H1 (cell line): ENCODE measurements at regions not wholly inside any gene's neighbourhood (a gene's known extent, or its start where the extent isn't known, plus 50 kb on each side); places are given as distances from the start of the nearest gene placed in this dataset.
A peak's percentile ranks its signal among the peaks of the same experiment; 100 is the strongest.

Source experiments
- CTCF ChIA-PET: fragments of 300-600 bp; sonication (Branson Sonifier 250); formaldehyde crosslinking; loops from one replicate; lab custom pipeline; 2021; ENCODE audit not compliant: partially characterized antibody; lab: Charles Lee
- POLR2A ChIA-PET: fragments of 300-600 bp; sonication (Branson Sonifier 250); formaldehyde crosslinking; loops from one replicate; lab custom pipeline; 2021; ENCODE audit warnings: inconsistent platforms; ENCODE audit not compliant: partially characterized antibody; lab: Charles Lee
- DNase-seq, 2 experiments: peaks; one replicate each; pipeline versions ENCODE4 v3.0.0 to v3.0.0-alpha.2; 2010 to 2022; ENCODE audit warnings: low spot score in 2 of 2, low read depth in 1 of 2, mixed read lengths in 1 of 2
- FAIRE-seq: peaks from 2 replicates; lab custom pipeline; 2011; peaks lifted over from hg19 to GRCh38; lab: Jason Lieb, UNC
- H2AFZ ChIP-seq: 2 replicates; pipeline ENCODE4 v1.8.1; 2012; ENCODE audit warnings: low read length, inconsistent platforms
- H2AK5ac ChIP-seq: 2 replicates; pipeline ENCODE4 v1.6.1; 2013; ENCODE audit warnings: low read depth, low read length
- H2BK120ac ChIP-seq: replicated peaks from 2 replicates; pipeline ENCODE3; 2013; ENCODE audit warnings: low read depth, low read length, inconsistent platforms
- H2BK12ac ChIP-seq: 2 replicates; pipeline ENCODE4 v1.6.1; 2013; ENCODE audit warnings: low read depth, low read length
- H2BK15ac ChIP-seq: 2 replicates; pipeline ENCODE4 v1.6.1; 2013; ENCODE audit warnings: low read length
- H2BK20ac ChIP-seq: 2 replicates; pipeline ENCODE4 v1.6.1; 2013; ENCODE audit warnings: low read length
- H2BK5ac ChIP-seq: 2 replicates; pipeline ENCODE4 v1.6.1; 2013; ENCODE audit warnings: low read depth, low read length
- H3K14ac ChIP-seq: 2 replicates; pipeline ENCODE4 v1.6.1; 2013; ENCODE audit warnings: inconsistent platforms; ENCODE audit not compliant: insufficient read length
- H3K18ac ChIP-seq: 2 replicates; pipeline ENCODE4 v1.6.1; 2013; ENCODE audit warnings: low read length; ENCODE audit errors: extremely low read depth
- H3K23ac ChIP-seq: 2 replicates; pipeline ENCODE4 v1.6.1; 2013; ENCODE audit warnings: inconsistent platforms; ENCODE audit not compliant: insufficient read length
- H3K23me2 ChIP-seq: 2 replicates; pipeline ENCODE4 v1.6.1; 2013; ENCODE audit warnings: low read depth, low read length
- H3K27ac ChIP-seq: 2 replicates; pipeline ENCODE4 v1.6.1; 2011; ENCODE audit warnings: low read depth, low read length, inconsistent platforms
- H3K27me3 ChIP-seq, 4 experiments: replicated peaks in 1 of 4; 1 replicate in 1 of 4; 2 replicates in 3 of 4; pipeline versions ENCODE4 v1.6.1 to v1.8.1; 2011 to 2013; ENCODE audit warnings: low read length in 3 of 4, mild to moderate bottlenecking in 3 of 4, inconsistent platforms in 2 of 4, mixed read lengths in 2 of 4, moderate library complexity in 1 of 4; ENCODE audit not compliant: control insufficient read depth in 3 of 4, insufficient read depth in 3 of 4; ENCODE audit errors: extremely low read depth in 1 of 4
- H3K36me3 ChIP-seq, 4 experiments: 2 replicates each; pipeline versions ENCODE4 v1.6.1 to v1.8.1; 2011 to 2013; ENCODE audit warnings: mild to moderate bottlenecking in 4 of 4, low read length in 3 of 4, moderate library complexity in 2 of 4, control low read depth in 1 of 4, inconsistent platforms in 1 of 4; ENCODE audit not compliant: insufficient read depth in 4 of 4, control insufficient read depth in 2 of 4
- H3K4ac ChIP-seq: replicated peaks from 2 replicates; pipeline ENCODE3; 2013; ENCODE audit warnings: low read length, low read depth, mixed read lengths, inconsistent platforms; ENCODE audit not compliant: insufficient read length
- H3K4me1 ChIP-seq, 4 experiments: replicated peaks in 1 of 4; 1 replicate in 1 of 4; 2 replicates in 3 of 4; pipeline versions ENCODE4 v1.6.1 to v1.8.1; 2011 to 2013; ENCODE audit warnings: low read length in 3 of 4, inconsistent platforms in 2 of 4, mixed read lengths in 1 of 4; ENCODE audit not compliant: insufficient read depth in 4 of 4, control insufficient read depth in 3 of 4
- H3K4me2 ChIP-seq, 2 experiments: 2 replicates each; pipeline versions ENCODE4 v1.6.1 to v1.8.1; 2011 to 2013; ENCODE audit warnings: low read depth in 2 of 2, low read length in 2 of 2, control low read depth in 1 of 2, inconsistent platforms in 1 of 2, mild to moderate bottlenecking in 1 of 2; ENCODE audit not compliant: insufficient read depth in 1 of 2
- H3K4me3 ChIP-seq, 4 experiments: fragments of 200-600, 300-600 bp in 1 of 4; sonication (generic), shearing (Covaris generic), sonication (Bioruptor Twin) in 1 of 4; 2 replicates each; pipeline versions ENCODE4 v1.5.1 to v1.8.1; 2011 to 2016; ENCODE audit warnings: low read length in 4 of 4, low read depth in 3 of 4, control low read depth in 2 of 4, inconsistent platforms in 2 of 4, mild to moderate bottlenecking in 2 of 4, mixed read lengths in 1 of 4, moderate library complexity in 1 of 4; ENCODE audit not compliant: insufficient read depth in 2 of 4; ENCODE audit errors: extremely low read depth in 1 of 4
- H3K56ac ChIP-seq: replicated peaks from 2 replicates; pipeline ENCODE3; 2013; ENCODE audit warnings: low read depth, mild to moderate bottlenecking, mixed read lengths, low read length, inconsistent platforms; ENCODE audit not compliant: insufficient read length
- H3K79me1 ChIP-seq: 2 replicates; pipeline ENCODE4 v1.6.1; 2013; ENCODE audit warnings: low read depth, low read length, control low read depth
- H3K79me2 ChIP-seq, 2 experiments: 2 replicates each; pipeline versions ENCODE4 v1.6.1 to v1.8.1; 2012 to 2013; ENCODE audit warnings: low read length in 2 of 2, mild to moderate bottlenecking in 2 of 2, inconsistent platforms in 1 of 2; ENCODE audit not compliant: insufficient read depth in 2 of 2, control insufficient read depth in 1 of 2
- H3K9ac ChIP-seq, 4 experiments: replicated peaks in 1 of 4; 1 replicate in 1 of 4; 2 replicates in 3 of 4; pipeline versions ENCODE4 v1.6.1 to v1.8.1; 2011 to 2013; ENCODE audit warnings: low read depth in 3 of 4, low read length in 3 of 4, control low read depth in 2 of 4, mild to moderate bottlenecking in 2 of 4, moderate library complexity in 2 of 4, inconsistent platforms in 1 of 4; ENCODE audit errors: extremely low read depth in 1 of 4
- H3K9me3 ChIP-seq, 2 experiments: 2 replicates each; pipeline versions ENCODE4 v1.6.1 to v1.8.1; 2012 to 2013; ENCODE audit warnings: mild to moderate bottlenecking in 2 of 2, moderate library complexity in 2 of 2, control low read depth in 1 of 2, inconsistent platforms in 1 of 2, low read depth in 1 of 2, low read length in 1 of 2, mixed read lengths in 1 of 2; ENCODE audit not compliant: insufficient read depth in 2 of 2
- H4K20me1 ChIP-seq, 2 experiments: replicated peaks in 1 of 2; 2 replicates each; pipeline versions ENCODE3 to v1.8.1; 2011 to 2013; ENCODE audit warnings: inconsistent platforms in 2 of 2, low read length in 2 of 2, mild to moderate bottlenecking in 1 of 2; ENCODE audit not compliant: insufficient read depth in 2 of 2, control insufficient read depth in 1 of 2
- H4K5ac ChIP-seq: 2 replicates; pipeline ENCODE4 v1.6.1; 2013; ENCODE audit warnings: low read length, low read depth, mixed read lengths, inconsistent platforms; ENCODE audit not compliant: insufficient read length
- H4K8ac ChIP-seq: 2 replicates; pipeline ENCODE4 v1.8.0; 2013; ENCODE audit warnings: mild to moderate bottlenecking, moderate library complexity, low read length, inconsistent platforms; ENCODE audit not compliant: insufficient read depth; ENCODE audit errors: extremely low read depth
- H4K91ac ChIP-seq: replicated peaks from 2 replicates; pipeline ENCODE3; 2013; ENCODE audit warnings: low read length, mixed read lengths, inconsistent platforms; ENCODE audit not compliant: insufficient read length
- HDAC2 ChIP-seq, 2 experiments: fragments of 300-600 bp in 1 of 2; sonication (generic) in 1 of 2; IDR thresholded peaks; 2 replicates each; pipeline ENCODE4 v1.6.1; 2011 to 2012; ENCODE audit warnings: low read depth in 2 of 2, low read length in 2 of 2, mild to moderate bottlenecking in 2 of 2, moderate library complexity in 2 of 2, borderline replicate concordance in 1 of 2, inconsistent platforms in 1 of 2
- SP1 ChIP-seq: IDR thresholded peaks from 2 replicates; pipeline ENCODE4 v1.6.1; 2011; ENCODE audit warnings: low read depth, low read length
- YY1 ChIP-seq: IDR thresholded peaks from 2 replicates; pipeline ENCODE4 v1.6.1; 2011; ENCODE audit warnings: low read depth, mild to moderate bottlenecking, low read length
- WGBS, 2 experiments: shearing (Covaris generic) in 1 of 2; methylation state at CpG; one replicate each; pipeline versions ENCODE4 v1.1.6 to v1.1.7; 2013 to 2015; ENCODE audit warnings: low lambda C conversion rate in 2 of 2, mixed read lengths in 2 of 2, inconsistent platforms in 1 of 2, low coverage in 1 of 2, missing lambda C conversion rate in 1 of 2; ENCODE audit not compliant: insufficient replicate concordance in 2 of 2, insufficient coverage in 1 of 2, insufficient read length in 1 of 2; ENCODE audit errors: extremely low coverage in 1 of 2, missing lambda C conversion rate in 1 of 2; 5-methylcytosine and 5-hydroxymethylcytosine counted together
- TF ChIP-seq, protein P1 (sequence below): IDR thresholded peaks from 2 replicates; pipeline ENCODE4 v1.6.1; 2011; ENCODE audit warnings: low read depth, mild to moderate bottlenecking, low read length; ENCODE audit not compliant: insufficient read depth
- TF ChIP-seq, protein P2 (sequence below): IDR thresholded peaks from 2 replicates; pipeline ENCODE4 v1.6.1; 2012; ENCODE audit warnings: low read length, inconsistent platforms

GRCh38 chr2:42934580-42935186 is 142.3 kb upstream of the HAAO start:
- Histone ChIP-seq H3K4me2 (no peak overlapping the region), H2BK20ac (peak overlapping the region; percentile 86; the same call in 1 of the 2 replicates), H2AFZ (no peak overlapping the region), H3K79me2 (no peaks in the 10 kb centered on the region), H3K9ac (no peak overlapping the region), H3K4me1 (peaks cover 3 to 18% (median 11%) of the 10 kb centered on the region in 4 experiments), H3K14ac (no peak overlapping the region), H3K23ac (no peak overlapping the region), H3K27me3 (no peaks in the 10 kb centered on the region), H2BK12ac (no peak overlapping the region), H2BK120ac (no peak overlapping the region), H4K20me1 (no peaks in the 10 kb centered on the region), H3K36me3 (no peaks in the 10 kb centered on the region), H4K91ac (no peak overlapping the region), H3K18ac (no peak overlapping the region), H4K8ac (no peak overlapping the region; the same call in 1 of the 2 replicates), H3K56ac (no peak overlapping the region), H2BK5ac (no peak overlapping the region), H2AK5ac (no peak overlapping the region), H3K4me3 (no peak overlapping the region), H3K4ac (no peak overlapping the region), H3K23me2 (no peaks in the 10 kb centered on the region), H4K5ac (no peak overlapping the region), H3K27ac (no peak overlapping the region), H3K9me3 (no peaks in the 10 kb centered on the region), H3K79me1 (no peaks in the 10 kb centered on the region), H2BK15ac (no peak overlapping the region)
- DNase-seq (no peak), FAIRE-seq (no peak)
- 83% methylated on average over 14 of the region's 14 CpGs; no CpG with 5 or more reads in 1 of the 2 experiments for WGBS, 2 experiments
- POLR2A ChIA-PET: no interaction called here
- CTCF ChIA-PET: interaction anchor here (0.7 to 13.3 kb wide), 8 partner anchors 10 to 103 kb away, joined by 3 to 217 read pairs (median 4); no protein-coding TSS in a partner anchor
- TF ChIP-seq, protein P1, sequence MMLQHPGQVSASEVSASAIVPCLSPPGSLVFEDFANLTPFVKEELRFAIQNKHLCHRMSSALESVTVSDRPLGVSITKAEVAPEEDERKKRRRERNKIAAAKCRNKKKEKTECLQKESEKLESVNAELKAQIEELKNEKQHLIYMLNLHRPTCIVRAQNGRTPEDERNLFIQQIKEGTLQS: no peak
- no peak for TF ChIP-seq HDAC2 (IDR thresholded peaks at IDR 0.05; ENCODE audit: borderline replicate concordance in 1 of 2, low read depth in 2 of 2, low read length in 2 of 2)
- TF ChIP-seq YY1: no peak
- TF ChIP-seq, protein P2, sequence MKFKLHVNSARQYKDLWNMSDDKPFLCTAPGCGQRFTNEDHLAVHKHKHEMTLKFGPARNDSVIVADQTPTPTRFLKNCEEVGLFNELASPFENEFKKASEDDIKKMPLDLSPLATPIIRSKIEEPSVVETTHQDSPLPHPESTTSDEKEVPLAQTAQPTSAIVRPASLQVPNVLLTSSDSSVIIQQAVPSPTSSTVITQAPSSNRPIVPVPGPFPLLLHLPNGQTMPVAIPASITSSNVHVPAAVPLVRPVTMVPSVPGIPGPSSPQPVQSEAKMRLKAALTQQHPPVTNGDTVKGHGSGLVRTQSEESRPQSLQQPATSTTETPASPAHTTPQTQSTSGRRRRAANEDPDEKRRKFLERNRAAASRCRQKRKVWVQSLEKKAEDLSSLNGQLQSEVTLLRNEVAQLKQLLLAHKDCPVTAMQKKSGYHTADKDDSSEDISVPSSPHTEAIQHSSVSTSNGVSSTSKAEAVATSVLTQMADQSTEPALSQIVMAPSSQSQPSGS: no peak
- TF ChIP-seq SP1: no peak
